ENCODE measurements at regions not wholly inside any gene's neighbourhood (a gene's known extent, or its start where the extent isn't known, plus 50 kb on each side); places are given as distances from the start of the nearest gene placed in this dataset.
"Not testable (repeated sequence)": the region's sequence is repeated elsewhere in the genome, so short reads cannot be mapped to it uniquely, and the experiment has no call there.

DNA sequence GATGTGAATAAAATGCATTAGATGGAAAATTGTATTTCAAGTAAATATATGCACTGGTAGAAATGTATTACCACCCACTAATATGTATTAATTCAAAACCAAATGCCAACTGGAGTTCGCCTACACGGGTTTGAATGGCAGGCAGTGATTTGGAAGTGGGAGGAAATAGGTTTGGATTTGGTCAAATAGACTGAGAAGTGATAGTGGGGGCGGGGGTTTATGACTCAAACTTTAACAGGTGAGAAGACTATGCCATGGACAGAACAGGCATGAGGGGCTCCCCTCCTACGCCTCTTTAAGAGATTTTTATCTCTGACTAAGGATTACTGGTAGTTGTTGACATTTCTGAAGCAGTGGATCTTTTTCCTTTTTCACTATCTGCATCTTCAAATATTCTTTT lies 677.8 kb downstream of the NTRK3 start:
- DNase-seq (ENCODE audit: low read depth) = no peak

DNA sequence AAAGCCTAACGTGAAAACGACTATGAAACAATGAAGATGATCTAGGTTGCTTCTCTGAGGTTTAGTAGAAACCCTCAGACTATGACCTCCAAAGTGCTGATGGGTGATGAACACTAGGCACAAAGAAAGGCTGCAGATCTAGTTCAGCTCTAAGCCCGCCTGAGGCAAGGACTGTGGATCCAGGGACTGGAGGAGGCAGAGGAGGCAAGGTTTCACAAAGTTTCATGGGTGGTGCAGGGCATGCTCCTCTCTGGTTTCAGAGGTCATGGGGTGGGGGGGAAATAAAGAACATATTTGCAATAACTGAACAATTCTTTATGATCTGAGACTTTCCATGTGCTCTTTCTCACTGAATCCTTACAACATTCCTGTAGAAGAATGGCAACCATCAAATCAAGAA lies 679.2 kb downstream of the NTRK3 start:
- no peak for DNase-seq (ENCODE audit: low read depth)

DNA sequence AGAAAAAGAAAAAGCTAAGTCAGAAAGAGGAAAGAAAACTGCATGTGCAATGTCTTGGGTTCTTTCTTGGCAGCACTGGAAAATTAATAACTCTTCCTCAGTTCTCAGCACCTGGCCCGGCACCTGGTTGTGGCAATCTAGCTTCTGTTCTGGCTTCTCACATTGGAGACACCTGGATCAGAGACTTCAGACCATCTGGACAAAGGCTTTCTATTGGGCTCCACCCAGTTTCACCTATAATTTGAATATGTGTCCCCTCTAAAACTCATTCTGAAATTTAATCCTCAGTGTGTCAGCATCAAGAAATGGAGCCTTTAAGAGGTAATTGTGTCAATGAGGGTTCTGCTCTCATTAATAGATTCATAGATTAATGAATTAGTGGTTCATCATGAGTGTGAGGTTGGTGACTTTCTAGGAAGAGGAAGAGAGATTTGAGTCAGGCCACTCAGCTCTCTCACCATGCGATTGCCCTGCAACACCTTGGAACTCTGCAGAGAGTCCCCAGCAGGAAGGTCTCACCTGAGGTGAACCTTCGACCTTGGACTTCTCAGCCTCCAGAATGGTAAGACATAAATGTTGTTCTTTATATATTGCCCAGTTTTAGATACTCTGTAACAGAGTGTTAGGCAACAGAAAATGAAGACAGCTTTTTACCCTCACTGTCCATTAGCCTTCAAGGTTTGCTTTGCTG lies 679.9 kb downstream of the NTRK3 start:
- DNase-seq (ENCODE audit: low read depth) = no peak

DNA sequence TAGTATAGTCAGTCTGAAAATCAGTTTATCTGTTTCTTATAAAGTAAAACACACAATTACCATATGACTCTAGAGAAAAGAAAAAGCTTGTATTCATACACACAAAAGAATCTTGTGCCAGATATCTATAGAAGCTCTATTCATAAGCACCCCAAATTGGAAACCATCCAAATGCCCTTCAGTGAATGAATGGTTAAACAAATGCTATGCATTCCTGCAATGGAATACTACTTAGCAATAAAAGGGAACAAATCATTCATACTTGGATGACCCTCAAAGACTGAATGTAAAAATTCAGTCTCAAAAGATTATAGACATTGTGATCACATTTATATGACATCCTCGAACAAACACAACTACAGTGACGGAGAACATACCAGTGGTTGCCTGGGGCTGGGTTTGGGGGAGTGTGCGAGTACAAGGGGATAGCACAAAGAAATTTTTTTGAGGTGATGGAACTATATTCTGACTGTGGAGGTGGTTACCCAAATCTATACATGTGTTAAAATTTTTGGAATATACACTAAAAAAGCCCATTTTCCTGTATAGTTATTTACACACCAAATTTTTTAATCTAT lies 680.6 kb downstream of the NTRK3 start:
- DNase-seq (ENCODE audit: low read depth) = no peak

DNA sequence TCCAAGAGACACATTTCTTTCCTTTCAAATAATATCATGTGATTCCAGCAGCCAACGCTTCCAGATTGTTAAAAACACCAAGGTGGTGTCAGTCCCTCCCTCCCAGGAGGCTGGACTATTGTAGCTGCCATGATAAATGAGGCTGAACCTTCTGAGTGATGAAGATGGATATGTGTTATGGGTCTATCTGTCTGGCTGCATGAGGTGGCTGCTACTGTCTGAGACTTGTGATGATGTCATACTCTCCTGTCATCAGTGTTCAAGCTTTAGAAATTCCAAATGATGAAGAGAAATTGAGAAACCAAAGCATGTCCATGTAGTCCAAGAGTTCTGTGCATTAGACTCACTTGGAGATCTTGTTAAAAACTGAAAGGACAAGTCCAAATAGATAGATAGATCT lies 683.0 kb downstream of the NTRK3 start:
- DNase-seq (ENCODE audit: low read depth) = no peak

DNA sequence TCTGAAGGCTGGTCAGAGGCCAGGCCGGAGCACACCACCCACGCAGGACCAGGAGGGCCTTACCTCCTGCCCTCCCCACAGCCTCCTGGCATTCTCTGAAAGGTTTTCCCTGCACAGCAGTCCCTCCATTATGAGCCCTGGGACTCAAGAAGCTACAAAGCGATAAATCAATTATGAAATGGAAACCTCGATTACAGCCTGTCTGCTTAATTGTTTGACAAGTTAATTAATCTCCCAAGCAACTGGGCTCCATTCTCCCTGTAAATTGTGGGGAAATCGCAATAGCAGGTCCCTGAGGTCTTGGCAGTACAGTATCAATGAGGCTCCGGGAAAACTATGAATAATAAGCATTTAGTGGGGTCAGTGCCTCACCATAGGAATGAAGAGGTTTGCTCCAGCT lies 683.5 kb downstream of the NTRK3 start:
- no peak for DNase-seq (ENCODE audit: low read depth)

DNA sequence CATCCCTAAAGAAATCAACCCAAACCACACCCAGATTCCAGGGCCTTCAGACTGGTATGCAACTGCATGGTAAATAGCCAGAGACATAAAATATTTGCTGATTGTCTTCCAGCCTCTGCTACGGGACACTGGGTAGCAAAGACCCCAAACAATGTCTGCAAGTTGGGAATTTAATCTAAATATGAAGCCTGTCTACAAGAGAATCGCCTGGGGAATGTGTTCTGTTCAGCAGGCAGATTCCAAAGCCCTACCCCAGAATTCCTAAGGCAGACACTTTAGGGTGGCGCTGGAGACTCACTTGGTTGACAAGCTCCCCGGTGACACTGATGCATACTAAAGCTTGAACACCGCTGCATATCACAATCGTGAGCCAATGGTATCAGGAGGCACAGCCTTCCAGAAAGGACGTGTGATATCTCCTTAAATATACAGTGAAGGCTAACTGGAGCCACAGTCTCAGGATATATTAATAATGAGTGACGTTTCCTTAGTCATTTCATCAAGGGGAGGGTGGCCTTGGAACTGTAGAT lies 684.1 kb downstream of the NTRK3 start:
- DNase-seq (ENCODE audit: low read depth) = peak; percentile 53

DNA sequence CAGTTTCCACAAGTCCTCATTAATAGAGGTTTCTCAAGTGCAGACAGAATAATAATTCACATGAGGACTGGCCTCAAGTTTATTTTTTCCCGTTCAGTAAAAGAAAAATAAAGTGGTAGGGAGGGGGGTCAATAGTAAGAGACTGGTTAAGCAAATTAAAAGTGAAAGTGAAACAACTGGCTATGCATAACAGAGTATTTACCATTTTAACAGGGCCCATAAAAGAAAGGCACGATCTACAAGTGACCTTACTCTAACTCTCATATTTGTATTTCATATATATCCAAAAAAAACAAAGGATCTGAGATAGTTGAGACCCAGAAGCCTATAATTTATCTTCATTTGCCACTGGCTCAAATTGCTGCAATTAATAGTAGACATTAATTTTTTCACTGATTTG lies 686.3 kb downstream of the NTRK3 start:
- DNase-seq (ENCODE audit: low read depth) = no peak

DNA sequence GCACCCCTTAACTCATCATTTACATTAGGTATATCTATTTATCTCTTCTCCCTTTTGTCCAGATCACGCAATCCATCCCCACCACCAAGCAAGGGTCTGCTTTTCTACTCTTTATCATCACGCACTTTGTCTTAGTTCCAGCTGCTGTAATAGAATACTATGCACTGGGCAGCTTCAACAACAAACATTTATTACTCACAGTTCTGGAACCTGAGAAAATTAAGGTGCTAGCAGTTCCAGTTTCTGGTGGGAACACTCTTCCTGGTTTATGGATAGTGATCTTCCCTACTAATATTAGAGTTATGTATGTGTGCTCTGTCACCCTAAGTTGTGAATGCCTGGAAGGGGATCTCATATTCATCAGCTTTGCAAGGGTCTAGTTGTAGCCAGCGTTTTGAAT lies 687.0 kb downstream of the NTRK3 start:
- DNase-seq (ENCODE audit: low read depth) = no peak

DNA sequence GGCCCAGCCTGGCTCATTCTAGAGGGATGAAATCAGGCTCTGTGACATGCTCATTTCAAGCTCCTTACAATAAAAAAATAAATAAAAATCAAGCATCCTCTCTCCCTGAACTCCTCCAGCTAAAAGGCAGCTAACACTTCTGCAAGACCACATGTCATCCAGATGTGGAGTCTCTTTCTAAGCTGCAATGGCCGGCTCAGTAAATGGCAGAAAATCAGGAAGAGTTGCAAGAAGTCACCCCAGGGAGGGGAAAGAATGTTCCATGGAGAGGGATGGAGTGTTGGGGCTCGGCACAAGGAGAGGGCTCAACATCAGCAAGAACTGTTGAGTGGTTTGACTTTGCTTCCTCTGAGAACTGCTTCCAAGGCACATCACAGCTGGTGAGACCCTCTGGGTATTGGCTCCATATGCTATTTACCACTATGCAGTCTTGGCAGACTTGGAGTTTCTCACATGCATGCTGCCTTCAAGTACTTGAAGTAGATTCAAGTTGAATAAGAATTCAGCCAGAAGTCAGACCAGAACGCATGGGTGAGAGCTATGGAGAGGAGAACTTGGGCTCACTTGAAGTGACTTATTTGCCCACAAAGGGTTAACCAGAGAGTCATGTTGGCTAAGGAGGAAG lies 689.0 kb downstream of the NTRK3 start:
- no peak for DNase-seq (ENCODE audit: low read depth)

DNA sequence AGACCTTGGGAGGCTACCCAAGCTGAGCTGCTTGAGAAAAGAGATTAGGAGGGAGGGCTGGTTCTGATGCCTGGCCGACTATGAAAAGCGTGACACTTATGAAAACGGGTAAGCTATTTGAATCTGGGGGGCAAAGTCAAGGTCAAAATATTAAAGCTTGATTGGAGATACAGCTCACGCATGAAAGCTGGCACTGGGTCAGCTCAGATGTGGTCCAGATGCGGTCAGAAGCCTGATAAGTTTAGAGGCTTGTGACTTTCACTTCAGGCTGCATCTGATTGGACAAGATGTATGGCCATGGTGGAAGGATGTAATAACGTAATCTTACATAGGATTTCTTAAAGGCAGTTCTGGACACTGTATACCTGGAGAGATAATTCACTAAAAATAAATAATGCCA lies 690.3 kb downstream of the NTRK3 start:
- DNase-seq (ENCODE audit: low read depth) = no peak

DNA sequence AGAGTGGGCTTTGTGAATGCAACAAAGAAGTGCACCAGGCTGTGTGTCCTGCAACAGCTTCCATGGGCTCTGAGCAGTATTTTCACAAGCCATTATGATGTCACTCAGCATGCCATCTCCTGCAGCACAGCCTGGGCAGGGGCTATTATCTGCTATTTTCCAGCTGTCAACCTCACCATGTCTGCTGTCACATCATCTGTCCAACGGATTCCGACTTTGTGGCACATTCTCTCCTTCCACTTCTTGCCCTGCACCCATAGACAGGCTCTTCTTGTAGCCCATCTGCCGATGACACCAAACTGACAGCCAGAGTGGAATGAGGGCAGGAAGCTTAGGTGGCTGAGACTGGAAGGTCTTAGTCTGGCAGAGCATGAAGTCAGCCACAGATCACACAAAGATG lies 691.9 kb downstream of the NTRK3 start:
- DNase-seq (ENCODE audit: low read depth) = no peak

DNA sequence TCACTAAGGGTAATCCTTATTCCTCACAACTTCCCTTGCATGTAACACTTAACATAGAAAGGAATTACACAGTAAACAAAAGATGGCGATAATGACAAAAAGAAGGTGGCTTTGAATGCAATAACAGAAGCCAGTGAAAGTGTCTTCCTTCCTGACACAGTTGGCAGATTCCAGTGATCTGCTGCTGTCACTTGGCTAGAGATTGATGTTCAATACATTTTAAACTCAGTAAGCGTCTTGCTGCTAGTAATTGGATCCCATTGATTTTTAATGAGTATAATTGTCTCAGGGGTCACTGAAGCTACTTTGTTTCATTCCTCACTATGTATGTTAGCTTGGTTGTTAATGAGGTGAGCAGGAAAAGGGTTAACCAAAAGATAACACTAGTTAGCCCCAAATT lies 692.7 kb downstream of the NTRK3 start:
- DNase-seq (ENCODE audit: low read depth) = no peak

DNA sequence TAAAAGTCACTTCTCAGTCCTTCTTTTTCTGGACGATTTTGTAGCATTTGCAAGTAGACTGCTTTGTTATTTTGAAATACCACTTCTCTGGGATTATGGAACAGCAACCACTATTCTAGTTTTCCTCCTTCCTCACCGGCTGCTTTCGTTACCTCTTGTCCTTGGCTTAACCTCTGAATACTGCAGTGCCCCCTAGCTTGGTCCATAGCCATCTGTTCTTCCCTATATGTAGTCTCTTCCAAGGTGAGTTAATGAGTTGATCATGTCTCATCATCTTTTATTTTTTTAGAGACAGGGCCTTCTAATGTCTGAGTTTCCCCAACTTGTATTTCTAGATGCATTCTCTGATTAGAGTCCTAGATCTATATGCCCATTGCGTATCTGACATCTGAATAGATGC lies 694.3 kb downstream of the NTRK3 start:
- no peak for DNase-seq (ENCODE audit: low read depth)

DNA sequence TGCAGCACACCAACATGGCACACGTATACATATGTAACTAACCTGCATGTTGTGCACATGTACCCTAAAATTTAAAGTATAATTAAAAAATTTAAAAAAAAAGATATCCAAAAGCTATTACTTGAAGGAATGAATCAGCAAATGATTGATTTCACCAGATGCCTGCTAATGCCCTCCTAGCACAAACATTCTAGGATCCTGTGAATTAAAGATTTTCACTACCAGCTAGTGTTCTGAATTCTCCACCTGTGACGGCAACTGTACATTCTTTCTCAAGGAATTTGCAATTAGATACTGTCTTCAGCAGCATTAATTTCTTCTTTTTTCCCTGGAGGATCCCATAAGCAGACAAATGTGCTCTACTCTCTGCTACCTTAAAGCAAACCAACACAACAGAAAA lies 694.9 kb downstream of the NTRK3 start:
- DNase-seq (ENCODE audit: low read depth) = no peak

DNA sequence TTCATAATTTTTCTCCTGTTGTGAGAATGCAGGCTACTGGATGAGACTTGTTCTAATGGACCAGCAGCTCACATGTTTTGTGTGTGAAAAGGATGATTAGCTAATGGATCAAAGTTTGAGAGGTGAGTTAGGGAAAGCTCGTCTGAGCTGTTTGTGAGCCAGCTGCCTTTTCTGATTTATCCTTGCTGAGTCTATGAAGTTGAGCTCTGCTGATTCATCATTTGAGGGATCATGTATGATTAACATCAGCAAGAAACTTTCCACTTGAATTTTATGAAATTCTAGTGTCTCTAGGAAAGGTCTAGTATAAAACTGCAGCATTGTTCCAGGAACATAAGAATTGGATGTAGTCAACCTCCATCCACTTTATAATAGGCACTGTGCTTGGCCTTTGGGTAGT lies 698.7 kb downstream of the NTRK3 start:
- DNase-seq (ENCODE audit: low read depth) = no peak

DNA sequence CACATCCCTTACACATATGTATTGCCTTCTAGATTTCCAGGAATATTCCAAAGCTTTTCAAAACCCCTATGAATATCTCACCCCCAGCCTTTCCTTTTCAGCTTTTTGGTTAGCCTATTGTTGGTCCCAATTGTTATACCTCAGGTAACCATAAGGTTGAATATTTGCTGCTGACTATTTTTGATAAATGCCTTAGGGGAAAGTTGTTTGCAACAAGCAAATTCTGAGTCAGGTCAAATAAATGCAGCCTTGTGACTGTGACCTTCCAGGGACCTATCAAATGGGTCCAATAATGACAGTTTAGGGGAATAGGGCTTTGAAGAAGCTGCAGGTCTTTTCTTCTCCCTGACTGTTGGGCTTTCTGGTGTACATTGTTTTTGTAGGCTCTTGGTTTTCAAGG lies 699.7 kb downstream of the NTRK3 start:
- DNase-seq (ENCODE audit: low read depth) = no peak

DNA sequence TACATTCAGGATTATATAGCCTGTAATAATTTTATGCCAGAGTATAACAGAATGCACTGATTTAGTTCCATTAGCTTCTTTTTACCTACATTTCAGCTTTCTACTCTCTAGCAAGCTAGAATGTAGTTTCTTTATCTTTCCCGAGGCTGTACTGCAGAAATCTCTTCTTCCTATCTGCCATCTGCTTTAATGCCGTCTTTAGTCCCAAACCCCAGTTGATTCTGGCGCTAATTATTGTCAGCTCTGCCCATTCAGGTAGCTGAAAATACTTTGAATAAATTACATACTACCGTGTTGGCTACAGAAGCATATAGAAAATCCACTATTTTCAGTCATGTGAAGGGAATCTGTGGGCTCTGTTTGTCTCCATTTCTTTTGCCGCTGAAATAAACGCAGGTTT lies 706.7 kb downstream of the NTRK3 start:
- DNase-seq (ENCODE audit: low read depth) = no peak

DNA sequence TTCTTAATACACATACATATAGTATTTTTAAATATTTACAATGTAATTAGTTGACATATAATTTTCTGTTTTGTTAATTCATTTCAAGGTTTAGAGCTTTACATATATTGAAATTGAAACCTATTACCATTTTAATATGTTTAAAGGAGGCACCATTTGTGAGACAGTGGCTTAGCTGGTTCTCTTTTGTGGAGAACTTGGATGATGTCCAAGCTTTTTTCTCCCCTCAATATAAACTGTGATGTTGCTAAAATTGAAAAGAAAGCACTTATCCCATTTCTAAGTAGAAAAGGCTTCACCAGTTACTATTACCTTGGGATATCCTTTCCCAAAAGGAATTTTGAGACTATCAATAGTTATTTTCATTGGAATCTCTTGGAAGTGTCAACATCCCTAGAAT lies 707.2 kb downstream of the NTRK3 start:
- no peak for DNase-seq (ENCODE audit: low read depth)

DNA sequence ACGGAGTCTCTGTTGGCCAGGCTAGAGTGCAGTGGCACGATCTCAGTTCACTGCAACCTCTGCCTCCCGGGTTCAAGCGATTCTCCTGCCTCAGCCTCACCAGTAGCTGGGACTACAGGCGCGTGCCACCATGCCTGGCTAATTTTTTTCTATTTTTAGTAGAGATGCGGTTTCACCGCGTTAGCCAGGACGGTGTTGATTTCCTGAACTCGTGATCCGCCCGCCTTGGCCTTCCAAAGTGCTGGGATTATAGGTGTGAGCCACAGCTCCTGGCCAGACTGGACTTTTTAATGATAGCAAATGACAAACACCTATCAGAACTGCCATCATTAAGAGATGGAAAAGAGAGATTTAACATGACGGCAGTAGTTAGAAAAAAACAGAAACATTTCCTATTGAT lies 707.9 kb downstream of the NTRK3 start:
- not testable (repeated sequence) for DNase-seq (ENCODE audit: low read depth)

DNA sequence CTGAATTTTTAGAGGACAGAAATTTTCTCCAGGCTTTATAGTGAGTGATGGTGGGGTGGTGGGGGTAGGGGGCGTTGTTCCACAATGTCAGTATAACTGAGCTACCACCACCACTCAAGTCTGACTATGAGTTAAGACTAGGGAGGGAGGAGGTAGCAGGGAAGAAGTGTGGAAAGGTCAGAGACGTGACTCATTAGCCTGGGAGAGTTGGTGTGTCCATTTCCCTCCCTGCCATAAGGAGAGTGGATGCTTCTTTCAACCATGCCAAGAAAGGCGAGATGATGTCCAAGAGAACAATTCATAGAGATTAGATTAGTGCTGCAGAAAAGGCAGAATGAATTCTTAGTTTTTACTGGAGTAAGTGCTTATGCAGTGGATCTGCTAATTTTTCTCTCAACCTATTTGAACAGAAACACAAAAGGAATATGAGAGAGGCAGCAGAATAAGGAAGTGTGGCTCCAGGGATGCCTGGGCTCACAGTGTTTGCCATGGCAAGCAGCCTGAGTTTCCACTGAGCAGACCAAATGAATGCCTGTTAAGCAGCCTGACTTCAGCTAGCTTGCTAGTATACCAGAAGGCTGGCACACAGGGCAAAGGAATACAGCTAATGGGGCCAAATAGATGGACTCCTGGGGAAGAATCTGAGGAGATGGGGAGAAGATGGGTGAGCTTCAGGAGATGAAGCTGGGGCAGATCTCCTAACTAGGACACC lies 708.9 kb downstream of the NTRK3 start:
- DNase-seq (ENCODE audit: low read depth) = no peak

DNA sequence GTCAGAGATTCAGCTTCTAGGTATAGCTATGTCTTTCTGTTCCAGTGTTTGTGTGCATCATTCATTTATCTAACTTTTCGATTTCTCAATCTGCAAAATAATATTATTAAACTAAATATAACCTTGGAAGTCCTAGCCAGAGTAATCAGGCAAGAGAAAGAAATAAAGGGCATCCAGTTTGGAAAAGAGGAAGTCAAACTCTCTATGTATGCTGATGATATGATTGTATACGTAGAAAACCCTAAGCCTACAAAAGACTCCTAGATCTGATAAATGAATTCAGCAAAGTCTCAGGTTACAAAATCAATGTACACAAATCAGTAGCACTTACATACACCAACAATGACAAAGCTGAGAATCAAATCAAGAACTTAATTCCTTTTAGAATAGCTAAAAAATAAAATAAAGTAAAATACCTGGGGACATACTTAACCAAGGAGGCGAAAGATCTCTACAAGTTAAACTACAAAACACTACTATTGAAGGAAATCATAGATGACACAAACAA lies 718.2 kb downstream of the NTRK3 start:
- DNase-seq (ENCODE audit: low read depth) = no peak

DNA sequence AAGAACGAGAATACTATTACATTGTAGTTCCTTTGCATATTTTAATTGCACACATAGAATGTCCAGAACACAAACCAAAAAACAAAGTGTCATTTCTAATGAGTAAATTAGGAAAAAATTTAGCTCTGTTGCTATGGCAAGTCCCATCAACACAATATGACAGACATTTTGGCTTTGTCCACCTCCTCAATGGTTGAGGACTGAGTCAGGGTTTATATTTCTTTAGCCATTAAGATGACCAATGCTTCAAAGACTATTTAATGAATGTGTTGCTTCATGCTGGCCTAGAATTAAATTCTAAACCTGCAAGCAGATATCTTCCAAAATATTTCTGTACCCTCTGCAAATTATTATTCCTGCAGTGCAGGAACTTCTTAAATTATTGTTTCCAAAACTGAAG lies 719.2 kb downstream of the NTRK3 start:
- no peak for DNase-seq (ENCODE audit: low read depth)

All from HS-27A (cell line).